H1 (cell line): ENCODE measurements at regions not wholly inside any gene's neighbourhood (a gene's known extent, or its start where the extent isn't known, plus 50 kb on each side); places are given as distances from the start of the nearest gene placed in this dataset.

Source experiments
- CTCF ChIA-PET: fragments of 300-600 bp; sonication (Branson Sonifier 250); formaldehyde crosslinking; loops from one replicate; lab custom pipeline; 2021; ENCODE audit not compliant: partially characterized antibody; lab: Charles Lee
- POLR2A ChIA-PET: fragments of 300-600 bp; sonication (Branson Sonifier 250); formaldehyde crosslinking; loops from one replicate; lab custom pipeline; 2021; ENCODE audit warnings: inconsistent platforms; ENCODE audit not compliant: partially characterized antibody; lab: Charles Lee
- DNase-seq, 2 experiments: peaks; one replicate each; pipeline versions ENCODE4 v3.0.0 to v3.0.0-alpha.2; 2010 to 2022; ENCODE audit warnings: low spot score in 2 of 2, low read depth in 1 of 2, mixed read lengths in 1 of 2
- FAIRE-seq: peaks from 2 replicates; lab custom pipeline; 2011; peaks lifted over from hg19 to GRCh38; lab: Jason Lieb, UNC
- H2AFZ ChIP-seq: 2 replicates; pipeline ENCODE4 v1.8.1; 2012; ENCODE audit warnings: low read length, inconsistent platforms
- H2AK5ac ChIP-seq: 2 replicates; pipeline ENCODE4 v1.6.1; 2013; ENCODE audit warnings: low read depth, low read length
- H2BK120ac ChIP-seq: replicated peaks from 2 replicates; pipeline ENCODE3; 2013; ENCODE audit warnings: low read depth, low read length, inconsistent platforms
- H2BK12ac ChIP-seq: 2 replicates; pipeline ENCODE4 v1.6.1; 2013; ENCODE audit warnings: low read depth, low read length
- H2BK15ac ChIP-seq: 2 replicates; pipeline ENCODE4 v1.6.1; 2013; ENCODE audit warnings: low read length
- H2BK20ac ChIP-seq: 2 replicates; pipeline ENCODE4 v1.6.1; 2013; ENCODE audit warnings: low read length
- H2BK5ac ChIP-seq: 2 replicates; pipeline ENCODE4 v1.6.1; 2013; ENCODE audit warnings: low read depth, low read length
- H3K14ac ChIP-seq: 2 replicates; pipeline ENCODE4 v1.6.1; 2013; ENCODE audit warnings: inconsistent platforms; ENCODE audit not compliant: insufficient read length
- H3K18ac ChIP-seq: 2 replicates; pipeline ENCODE4 v1.6.1; 2013; ENCODE audit warnings: low read length; ENCODE audit errors: extremely low read depth
- H3K23ac ChIP-seq: 2 replicates; pipeline ENCODE4 v1.6.1; 2013; ENCODE audit warnings: inconsistent platforms; ENCODE audit not compliant: insufficient read length
- H3K23me2 ChIP-seq: 2 replicates; pipeline ENCODE4 v1.6.1; 2013; ENCODE audit warnings: low read depth, low read length
- H3K27ac ChIP-seq: 2 replicates; pipeline ENCODE4 v1.6.1; 2011; ENCODE audit warnings: low read depth, low read length, inconsistent platforms
- H3K27me3 ChIP-seq, 4 experiments: replicated peaks in 1 of 4; 1 replicate in 1 of 4; 2 replicates in 3 of 4; pipeline versions ENCODE4 v1.6.1 to v1.8.1; 2011 to 2013; ENCODE audit warnings: low read length in 3 of 4, mild to moderate bottlenecking in 3 of 4, inconsistent platforms in 2 of 4, mixed read lengths in 2 of 4, moderate library complexity in 1 of 4; ENCODE audit not compliant: control insufficient read depth in 3 of 4, insufficient read depth in 3 of 4; ENCODE audit errors: extremely low read depth in 1 of 4
- H3K36me3 ChIP-seq, 4 experiments: 2 replicates each; pipeline versions ENCODE4 v1.6.1 to v1.8.1; 2011 to 2013; ENCODE audit warnings: mild to moderate bottlenecking in 4 of 4, low read length in 3 of 4, moderate library complexity in 2 of 4, control low read depth in 1 of 4, inconsistent platforms in 1 of 4; ENCODE audit not compliant: insufficient read depth in 4 of 4, control insufficient read depth in 2 of 4
- H3K4ac ChIP-seq: replicated peaks from 2 replicates; pipeline ENCODE3; 2013; ENCODE audit warnings: low read length, low read depth, mixed read lengths, inconsistent platforms; ENCODE audit not compliant: insufficient read length
- H3K4me1 ChIP-seq, 4 experiments: replicated peaks in 1 of 4; 1 replicate in 1 of 4; 2 replicates in 3 of 4; pipeline versions ENCODE4 v1.6.1 to v1.8.1; 2011 to 2013; ENCODE audit warnings: low read length in 3 of 4, inconsistent platforms in 2 of 4, mixed read lengths in 1 of 4; ENCODE audit not compliant: insufficient read depth in 4 of 4, control insufficient read depth in 3 of 4
- H3K4me2 ChIP-seq, 2 experiments: 2 replicates each; pipeline versions ENCODE4 v1.6.1 to v1.8.1; 2011 to 2013; ENCODE audit warnings: low read depth in 2 of 2, low read length in 2 of 2, control low read depth in 1 of 2, inconsistent platforms in 1 of 2, mild to moderate bottlenecking in 1 of 2; ENCODE audit not compliant: insufficient read depth in 1 of 2
- H3K4me3 ChIP-seq, 4 experiments: fragments of 200-600, 300-600 bp in 1 of 4; sonication (generic), shearing (Covaris generic), sonication (Bioruptor Twin) in 1 of 4; 2 replicates each; pipeline versions ENCODE4 v1.5.1 to v1.8.1; 2011 to 2016; ENCODE audit warnings: low read length in 4 of 4, low read depth in 3 of 4, control low read depth in 2 of 4, inconsistent platforms in 2 of 4, mild to moderate bottlenecking in 2 of 4, mixed read lengths in 1 of 4, moderate library complexity in 1 of 4; ENCODE audit not compliant: insufficient read depth in 2 of 4; ENCODE audit errors: extremely low read depth in 1 of 4
- H3K56ac ChIP-seq: replicated peaks from 2 replicates; pipeline ENCODE3; 2013; ENCODE audit warnings: low read depth, mild to moderate bottlenecking, mixed read lengths, low read length, inconsistent platforms; ENCODE audit not compliant: insufficient read length
- H3K79me1 ChIP-seq: 2 replicates; pipeline ENCODE4 v1.6.1; 2013; ENCODE audit warnings: low read depth, low read length, control low read depth
- H3K79me2 ChIP-seq, 2 experiments: 2 replicates each; pipeline versions ENCODE4 v1.6.1 to v1.8.1; 2012 to 2013; ENCODE audit warnings: low read length in 2 of 2, mild to moderate bottlenecking in 2 of 2, inconsistent platforms in 1 of 2; ENCODE audit not compliant: insufficient read depth in 2 of 2, control insufficient read depth in 1 of 2
- H3K9ac ChIP-seq, 4 experiments: replicated peaks in 1 of 4; 1 replicate in 1 of 4; 2 replicates in 3 of 4; pipeline versions ENCODE4 v1.6.1 to v1.8.1; 2011 to 2013; ENCODE audit warnings: low read depth in 3 of 4, low read length in 3 of 4, control low read depth in 2 of 4, mild to moderate bottlenecking in 2 of 4, moderate library complexity in 2 of 4, inconsistent platforms in 1 of 4; ENCODE audit errors: extremely low read depth in 1 of 4
- H3K9me3 ChIP-seq, 2 experiments: 2 replicates each; pipeline versions ENCODE4 v1.6.1 to v1.8.1; 2012 to 2013; ENCODE audit warnings: mild to moderate bottlenecking in 2 of 2, moderate library complexity in 2 of 2, control low read depth in 1 of 2, inconsistent platforms in 1 of 2, low read depth in 1 of 2, low read length in 1 of 2, mixed read lengths in 1 of 2; ENCODE audit not compliant: insufficient read depth in 2 of 2
- H4K20me1 ChIP-seq, 2 experiments: replicated peaks in 1 of 2; 2 replicates each; pipeline versions ENCODE3 to v1.8.1; 2011 to 2013; ENCODE audit warnings: inconsistent platforms in 2 of 2, low read length in 2 of 2, mild to moderate bottlenecking in 1 of 2; ENCODE audit not compliant: insufficient read depth in 2 of 2, control insufficient read depth in 1 of 2
- H4K5ac ChIP-seq: 2 replicates; pipeline ENCODE4 v1.6.1; 2013; ENCODE audit warnings: low read length, low read depth, mixed read lengths, inconsistent platforms; ENCODE audit not compliant: insufficient read length
- H4K8ac ChIP-seq: 2 replicates; pipeline ENCODE4 v1.8.0; 2013; ENCODE audit warnings: mild to moderate bottlenecking, moderate library complexity, low read length, inconsistent platforms; ENCODE audit not compliant: insufficient read depth; ENCODE audit errors: extremely low read depth
- H4K91ac ChIP-seq: replicated peaks from 2 replicates; pipeline ENCODE3; 2013; ENCODE audit warnings: low read length, mixed read lengths, inconsistent platforms; ENCODE audit not compliant: insufficient read length
- BACH1 ChIP-seq: IDR thresholded peaks from 2 replicates; pipeline ENCODE4 v1.6.1; 2012; ENCODE audit warnings: low read length, improper control_type of control experiment
- BCL11A ChIP-seq, 2 experiments: IDR thresholded peaks; one replicate each; pipeline ENCODE4 v1.6.1; 2011; ENCODE audit warnings: low read depth in 2 of 2, low read length in 2 of 2, mild to moderate bottlenecking in 2 of 2
- CHD1 ChIP-seq: IDR thresholded peaks from 2 replicates; pipeline ENCODE4 v1.6.1; 2012; ENCODE audit warnings: low read depth, low read length, improper control_type of control experiment
- EP300 ChIP-seq, 2 experiments: IDR thresholded peaks; 1 replicate in 1 of 2; 2 replicates in 1 of 2; pipeline ENCODE4 v1.6.1; 2011 to 2012; ENCODE audit warnings: low read depth in 2 of 2, low read length in 2 of 2, mild to moderate bottlenecking in 2 of 2, borderline replicate concordance in 1 of 2, inconsistent platforms in 1 of 2, moderate library complexity in 1 of 2
- JUN ChIP-seq: IDR thresholded peaks from 2 replicates; pipeline ENCODE4 v1.6.1; 2011; ENCODE audit warnings: low read depth, mild to moderate bottlenecking, improper control_type of control experiment, low read length
- KDM4A ChIP-seq: IDR thresholded peaks from one replicate; pipeline ENCODE4 v1.7.1; 2012; ENCODE audit warnings: low read depth, mild to moderate bottlenecking, moderate library complexity, low read length, inconsistent platforms; ENCODE audit not compliant: severe bottlenecking
- POLR2AphosphoS5 ChIP-seq: IDR thresholded peaks from 2 replicates; pipeline ENCODE4 v1.6.1; 2011; ENCODE audit warnings: low read depth, low read length
- RAD21 ChIP-seq, 2 experiments: IDR thresholded peaks in 1 of 2; conservative IDR thresholded peaks in 1 of 2; 2 replicates each; pipeline ENCODE4 v1.6.1; 2011; ENCODE audit warnings: low read depth in 2 of 2, low read length in 2 of 2, improper control_type of control experiment in 1 of 2, inconsistent platforms in 1 of 2, mild to moderate bottlenecking in 1 of 2, moderate library complexity in 1 of 2
- RBBP5 ChIP-seq: IDR thresholded peaks from 2 replicates; pipeline ENCODE4 v1.7.1; 2012; ENCODE audit warnings: low read depth, mild to moderate bottlenecking, inconsistent platforms, low read length, moderate library complexity, borderline replicate concordance
- RNF2 ChIP-seq: fragments of 200-900, 300-1000 bp; sonication (generic); IDR thresholded peaks from 2 replicates; pipeline ENCODE4 v1.7.1; 2016; ENCODE audit warnings: borderline replicate concordance, low read depth, mild to moderate bottlenecking, antibody characterized with exemption, low read length; ENCODE audit not compliant: poor library complexity, severe bottlenecking; ENCODE audit errors: missing control alignments
- SAP30 ChIP-seq: fragments of 300-600 bp; sonication (generic); IDR thresholded peaks from 2 replicates; pipeline ENCODE4 v1.7.1; 2012; ENCODE audit warnings: low read length, moderate library complexity, mild to moderate bottlenecking, inconsistent platforms; ENCODE audit not compliant: insufficient read depth, insufficient replicate concordance
- SUZ12 ChIP-seq: fragments of 200-600 bp; sonication (generic); IDR thresholded peaks from 2 replicates; pipeline ENCODE4 v1.6.1; 2012; ENCODE audit warnings: mild to moderate bottlenecking, inconsistent platforms, low read length, moderate library complexity, mixed read lengths
- TAF7 ChIP-seq: optimal IDR thresholded peaks from 2 replicates; pipeline ENCODE3; 2011; ENCODE audit warnings: low read depth, mild to moderate bottlenecking, inconsistent platforms, low read length, moderate library complexity, borderline replicate concordance
- TBP ChIP-seq: IDR thresholded peaks from 2 replicates; pipeline ENCODE4 v1.6.1; 2011; ENCODE audit warnings: low read depth, low read length, improper control_type of control experiment
- TEAD4 ChIP-seq: IDR thresholded peaks from 2 replicates; pipeline ENCODE4 v1.6.1; 2012; ENCODE audit warnings: low read depth, low read length, inconsistent platforms, mixed read lengths

DNA sequence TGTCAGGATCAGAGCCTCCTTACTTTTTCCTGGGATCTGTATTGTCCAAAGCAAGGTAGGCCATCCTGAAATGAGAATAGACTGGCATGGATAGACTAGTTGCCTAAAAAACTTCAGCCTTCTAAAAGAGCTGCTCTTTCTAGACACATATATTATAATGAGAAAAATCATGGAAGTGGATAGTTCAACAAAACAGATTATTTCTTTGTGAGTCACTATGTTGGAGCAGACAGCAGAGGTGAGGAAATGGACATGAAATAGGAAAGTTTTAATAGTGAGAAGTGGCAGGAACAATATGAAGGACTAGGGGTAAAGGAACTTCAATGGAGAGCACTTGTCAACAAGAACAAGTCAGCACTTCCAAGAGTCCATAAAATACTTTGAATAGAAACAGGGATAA lies 101.9 kb upstream of the ANO3 start:
- Histone ChIP-seq H3K27ac (no peak overlapping the region), H3K27me3 (no peaks in the 10 kb centered on the region), H3K9ac (no peak overlapping the region), H2BK5ac (no peak overlapping the region), H3K14ac (no peak overlapping the region), H2BK20ac (no peak overlapping the region), H4K8ac (no peak overlapping the region), H3K4me2 (no peak overlapping the region), H4K91ac (no peak overlapping the region), H3K23ac (no peak overlapping the region), H3K4me1 (no peaks in the 10 kb centered on the region), H3K36me3 (no peaks in the 10 kb centered on the region), H2BK120ac (no peak overlapping the region), H2BK12ac (no peak overlapping the region), H4K20me1 (no peaks in the 10 kb centered on the region), H3K4ac (no peak overlapping the region), H3K79me1 (no peaks in the 10 kb centered on the region), H3K9me3 (no peaks in the 10 kb centered on the region), H3K18ac (no peak overlapping the region), H4K5ac (no peak overlapping the region), H3K56ac (no peak overlapping the region), H2AK5ac (no peak overlapping the region), H3K23me2 (no peaks in the 10 kb centered on the region), H2BK15ac (no peak overlapping the region), H2AFZ (no peak overlapping the region), H3K4me3 (no peak overlapping the region), H3K79me2 (no peaks in the 10 kb centered on the region)
- no peak for DNase-seq
- no peak for FAIRE-seq
- POLR2A ChIA-PET, result no interaction called here
- CTCF ChIA-PET, result interaction anchor here (0.7 to 1.4 kb wide), 2 partner anchors 248 to 1564 kb away, joined by 3 read pairs; no protein-coding TSS in a partner anchor
- no peak for TF ChIP-seq POLR2AphosphoS5
- TF ChIP-seq SAP30, result no peak
- no peak for TF ChIP-seq RNF2
- TF ChIP-seq TAF7, result no peak
- no peak for TF ChIP-seq JUN
- TF ChIP-seq KDM4A, result no peak
- TF ChIP-seq BACH1, result no peak
- TF ChIP-seq CHD1, result no peak
- TF ChIP-seq TEAD4, result no peak
- no peak for TF ChIP-seq RBBP5
- no peak for TF ChIP-seq SUZ12
- no peak for TF ChIP-seq TBP
- no peak for TF ChIP-seq BCL11A (IDR thresholded peaks at IDR 0.05; ENCODE audit: low read depth in 2 of 2, low read length in 2 of 2)
- TF ChIP-seq RAD21 (IDR thresholded peaks at IDR 0.05 in 1 of 2, conservative IDR thresholded peaks at IDR 0.05 in 1 of 2; ENCODE audit: low read depth in 2 of 2, low read length in 2 of 2), result no peak
- TF ChIP-seq EP300 (IDR thresholded peaks at IDR 0.05; ENCODE audit: borderline replicate concordance in 1 of 2, low read depth in 2 of 2, low read length in 2 of 2), result no peak
